GM12891 (cell line): ENCODE measurements at regions not wholly inside any gene's neighbourhood (a gene's known extent, or its start where the extent isn't known, plus 50 kb on each side); places are given as distances from the start of the nearest gene placed in this dataset.

ENCODE experiments used
- POLR2A ChIP-seq: IDR thresholded peaks from 2 replicates; pipeline ENCODE4 v1.6.1; 2011; ENCODE audit warnings: low read depth, low read length, control low read depth
- POLR2AphosphoS5 ChIP-seq: IDR thresholded peaks from 2 replicates; pipeline ENCODE4 v1.6.1; 2011; ENCODE audit warnings: low read depth, low read length, control low read depth
- TAF1 ChIP-seq: IDR thresholded peaks from 2 replicates; pipeline ENCODE4 v1.6.1; 2011; ENCODE audit warnings: low read depth, low read length, control low read depth

DNA sequence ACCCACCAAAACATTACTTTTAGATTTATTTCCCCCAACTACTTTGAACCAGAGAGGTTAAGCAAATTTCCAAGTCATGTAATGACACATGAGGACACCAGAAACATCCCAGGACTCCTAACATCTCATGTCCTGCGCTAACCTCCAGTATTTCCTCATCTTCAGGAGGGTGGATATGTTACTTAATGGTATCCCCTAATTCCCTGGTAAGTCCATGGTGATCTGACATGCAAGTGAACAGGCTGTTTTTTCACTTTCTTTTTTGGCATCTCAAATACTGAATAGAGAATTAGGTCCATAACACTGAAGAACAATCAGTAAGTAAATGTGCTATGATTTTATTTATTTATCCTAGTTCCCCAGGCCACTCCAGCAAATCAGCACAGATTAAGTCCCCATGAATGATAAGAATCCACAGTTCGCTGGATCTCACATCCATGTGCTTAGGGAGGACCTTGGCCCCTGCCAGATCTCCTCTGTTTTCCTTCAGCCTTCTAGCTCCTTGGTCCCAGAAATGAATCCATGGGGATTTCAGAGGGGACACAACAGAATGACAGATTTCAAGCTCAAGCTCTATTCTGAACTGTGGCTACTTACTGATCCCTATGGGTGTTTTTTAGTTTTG, 334.6 kb downstream of the CDC5L start:
- TF ChIP-seq POLR2AphosphoS5 (no peak), TAF1 (no peak), POLR2A (no peak)
